Liver (tissue), 8 donors: ENCODE measurements at regions not wholly inside any gene's neighbourhood (a gene's known extent, or its start where the extent isn't known, plus 50 kb on each side); places are given as distances from the start of the nearest gene placed in this dataset.

Experiments
- DNase-seq: peaks from one replicate; pipeline ENCODE4 v3.0.0-alpha.2; 2017; ENCODE audit warnings: low spot score
- H3K27ac ChIP-seq, 2 donors: one replicate each; pipeline ENCODE4 v1.7.0; 2013; ENCODE audit warnings: inconsistent platforms in 2 of 2, low read length in 2 of 2, control low read depth in 1 of 2, low read depth in 1 of 2, mild to moderate bottlenecking in 1 of 2
- H3K27me3 ChIP-seq, 4 donors: one replicate each; pipeline versions ENCODE4 v1.6.1 to v1.7.0; 2013; ENCODE audit warnings: low read length in 3 of 4, inconsistent platforms in 1 of 4, mild to moderate bottlenecking in 1 of 4, moderate library complexity in 1 of 4; ENCODE audit not compliant: control insufficient read depth in 4 of 4, insufficient read depth in 4 of 4
- H3K36me3 ChIP-seq, 4 donors: one replicate each; pipeline versions ENCODE4 v1.6.1 to v1.7.0; 2013; ENCODE audit warnings: low read length in 3 of 4, mild to moderate bottlenecking in 3 of 4, low read depth in 1 of 4, moderate library complexity in 1 of 4; ENCODE audit not compliant: control insufficient read depth in 4 of 4, insufficient read depth in 3 of 4
- H3K4me1 ChIP-seq, 4 donors: one replicate each; pipeline versions ENCODE4 v1.6.1 to v1.7.0; 2013; ENCODE audit warnings: low read length in 3 of 4, mild to moderate bottlenecking in 3 of 4, moderate library complexity in 1 of 4; ENCODE audit not compliant: control insufficient read depth in 4 of 4, insufficient read depth in 4 of 4
- H3K4me3 ChIP-seq, 3 donors: one replicate each; pipeline versions ENCODE4 v1.6.1 to v1.7.0; 2013; ENCODE audit warnings: low read length in 3 of 3, control low read depth in 1 of 3, low read depth in 1 of 3, mild to moderate bottlenecking in 1 of 3
- H3K9ac ChIP-seq, 2 donors: one replicate each; pipeline ENCODE4 v1.7.0; 2013; ENCODE audit warnings: low read length in 2 of 2, mild to moderate bottlenecking in 2 of 2, moderate library complexity in 2 of 2, control low read depth in 1 of 2, low read depth in 1 of 2
- H3K9me3 ChIP-seq, 4 donors: one replicate each; pipeline versions ENCODE4 v1.6.1 to v1.7.0; 2013; ENCODE audit warnings: low read length in 3 of 4; ENCODE audit not compliant: control insufficient read depth in 4 of 4
- EGR1 ChIP-seq, 2 donors: IDR thresholded peaks; 2 replicates each; pipeline ENCODE4 v1.6.1; 2016 to 2018; ENCODE audit warnings: antibody characterized with exemption in 2 of 2, low read depth in 2 of 2
- FOXA1 ChIP-seq: IDR thresholded peaks from 2 replicates; pipeline ENCODE4 v1.6.1; 2016; ENCODE audit warnings: antibody characterized with exemption
- FOXA2 ChIP-seq: IDR thresholded peaks from 2 replicates; pipeline ENCODE4 v1.6.1; 2016; ENCODE audit warnings: antibody characterized with exemption
- GABPA ChIP-seq, 2 donors: IDR thresholded peaks in 1 of 2; conservative IDR thresholded peaks in 1 of 2; 2 replicates each; pipeline ENCODE4 v1.6.1; 2016; ENCODE audit warnings: antibody characterized with exemption in 2 of 2, mild to moderate bottlenecking in 1 of 2, moderate library complexity in 1 of 2
- HNF4A ChIP-seq, 2 donors: conservative IDR thresholded peaks; 2 replicates each; pipeline ENCODE4 v1.6.1; 2016; ENCODE audit warnings: antibody characterized with exemption in 2 of 2, mild to moderate bottlenecking in 2 of 2
- HNF4G ChIP-seq: IDR thresholded peaks from 2 replicates; pipeline ENCODE4 v1.6.1; 2016; ENCODE audit warnings: antibody characterized with exemption
- JUND ChIP-seq, 2 donors: IDR thresholded peaks; 2 replicates each; pipeline ENCODE4 v1.6.1; 2016; ENCODE audit warnings: antibody characterized with exemption in 2 of 2
- NR2F2 ChIP-seq: IDR thresholded peaks from 2 replicates; pipeline ENCODE4 v1.6.1; 2016; ENCODE audit warnings: antibody characterized with exemption
- RAD21 ChIP-seq, 2 donors: IDR thresholded peaks; 2 replicates each; pipeline ENCODE4 v1.6.1; 2016; ENCODE audit warnings: antibody characterized with exemption in 2 of 2, mild to moderate bottlenecking in 2 of 2
- RXRA ChIP-seq, 2 donors: IDR thresholded peaks; 2 replicates each; pipeline ENCODE4 v1.6.1; 2017 to 2018; ENCODE audit warnings: antibody characterized with exemption in 2 of 2, mild to moderate bottlenecking in 1 of 2
- SP1 ChIP-seq: IDR thresholded peaks from 2 replicates; pipeline ENCODE4 v1.6.1; 2018; ENCODE audit warnings: antibody characterized with exemption, mild to moderate bottlenecking
- TAF1 ChIP-seq: conservative IDR thresholded peaks from 2 replicates; pipeline ENCODE4 v1.6.1; 2016; ENCODE audit warnings: antibody characterized with exemption, mild to moderate bottlenecking
- YY1 ChIP-seq: IDR thresholded peaks from 2 replicates; pipeline ENCODE4 v1.6.1; 2016; ENCODE audit warnings: antibody characterized with exemption, mild to moderate bottlenecking
- WGBS: extraction: QIAGEN DNeasy Blood & Tissue Kit; methylation state at CpG from one replicate; pipeline ENCODE4 v1.1.7; 2013; 5-methylcytosine and 5-hydroxymethylcytosine counted together
- TF ChIP-seq, protein P1 (sequence below): IDR thresholded peaks from 2 replicates; pipeline ENCODE4 v1.6.1; 2016; ENCODE audit warnings: antibody characterized with exemption, mild to moderate bottlenecking
- TF ChIP-seq, protein P2 (sequence below): IDR thresholded peaks from 2 replicates; pipeline ENCODE4 v1.6.1; 2016; ENCODE audit warnings: antibody characterized with exemption
- TF ChIP-seq, protein P3 (sequence below): IDR thresholded peaks from 2 replicates; pipeline ENCODE4 v1.6.1; 2016; ENCODE audit warnings: antibody characterized with exemption
- TF ChIP-seq, protein P4 (sequence below): IDR thresholded peaks from 2 replicates; pipeline ENCODE4 v1.6.1; 2016; ENCODE audit warnings: antibody characterized with exemption
- TF ChIP-seq, protein P5 (sequence below): fragments of 150-350 bp; IDR thresholded peaks from 2 replicates; pipeline ENCODE4 v1.5.1; 2017; ENCODE audit warnings: improper control_type of control experiment, low read depth, low read length; ENCODE audit not compliant: missing input control
- donor health status: healthy.
- donor health status: healthy.
- donor health status: healthy.
- donor health status: healthy.
- donor health status: healthy.

DNA sequence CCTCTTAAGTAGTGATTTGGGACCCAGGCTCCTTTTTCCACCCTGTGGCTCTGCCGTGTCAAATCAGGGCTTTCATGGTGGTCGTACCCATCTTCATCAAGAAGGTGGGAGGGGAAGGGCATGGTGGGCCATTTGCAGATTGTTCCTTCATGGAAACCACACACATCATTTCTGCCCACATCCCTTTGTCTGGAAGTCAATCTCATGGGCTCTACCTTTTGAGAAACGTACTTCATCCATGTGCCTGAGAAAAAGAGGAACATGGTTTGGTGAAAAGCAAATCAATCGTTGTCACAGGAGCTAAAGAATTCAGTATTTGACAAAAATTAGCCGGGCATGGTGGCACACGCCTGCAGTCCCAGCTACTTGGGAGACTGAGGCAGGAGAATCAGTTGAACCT is 233.4 kb downstream of the FOXO1 start:
- H3K4me1 ChIP-seq = peaks cover 0 to 3% (median under 1%) of the 10 kb centered on the region in 4 donors
- WGBS = 79% methylated on average over 6 of the region's 6 CpGs
- TF ChIP-seq RAD21 (IDR thresholded peaks at IDR 0.05) (no peak), TAF1 (no peak), HNF4A (conservative IDR thresholded peaks at IDR 0.05) (no peak), YY1 (no peak), EGR1 (IDR thresholded peaks at IDR 0.05; ENCODE audit: low read depth in 2 of 2) (no peak), JUND (IDR thresholded peaks at IDR 0.05) (no peak), FOXA1 (no peak), HNF4G (no peak), NR2F2 (no peak), SP1 (no peak), FOXA2 (no peak), RXRA (IDR thresholded peaks at IDR 0.05) (no peak), GABPA (IDR thresholded peaks at IDR 0.05 in 1 of 2, conservative IDR thresholded peaks at IDR 0.05 in 1 of 2) (no peak)
- TF ChIP-seq, protein P1, sequence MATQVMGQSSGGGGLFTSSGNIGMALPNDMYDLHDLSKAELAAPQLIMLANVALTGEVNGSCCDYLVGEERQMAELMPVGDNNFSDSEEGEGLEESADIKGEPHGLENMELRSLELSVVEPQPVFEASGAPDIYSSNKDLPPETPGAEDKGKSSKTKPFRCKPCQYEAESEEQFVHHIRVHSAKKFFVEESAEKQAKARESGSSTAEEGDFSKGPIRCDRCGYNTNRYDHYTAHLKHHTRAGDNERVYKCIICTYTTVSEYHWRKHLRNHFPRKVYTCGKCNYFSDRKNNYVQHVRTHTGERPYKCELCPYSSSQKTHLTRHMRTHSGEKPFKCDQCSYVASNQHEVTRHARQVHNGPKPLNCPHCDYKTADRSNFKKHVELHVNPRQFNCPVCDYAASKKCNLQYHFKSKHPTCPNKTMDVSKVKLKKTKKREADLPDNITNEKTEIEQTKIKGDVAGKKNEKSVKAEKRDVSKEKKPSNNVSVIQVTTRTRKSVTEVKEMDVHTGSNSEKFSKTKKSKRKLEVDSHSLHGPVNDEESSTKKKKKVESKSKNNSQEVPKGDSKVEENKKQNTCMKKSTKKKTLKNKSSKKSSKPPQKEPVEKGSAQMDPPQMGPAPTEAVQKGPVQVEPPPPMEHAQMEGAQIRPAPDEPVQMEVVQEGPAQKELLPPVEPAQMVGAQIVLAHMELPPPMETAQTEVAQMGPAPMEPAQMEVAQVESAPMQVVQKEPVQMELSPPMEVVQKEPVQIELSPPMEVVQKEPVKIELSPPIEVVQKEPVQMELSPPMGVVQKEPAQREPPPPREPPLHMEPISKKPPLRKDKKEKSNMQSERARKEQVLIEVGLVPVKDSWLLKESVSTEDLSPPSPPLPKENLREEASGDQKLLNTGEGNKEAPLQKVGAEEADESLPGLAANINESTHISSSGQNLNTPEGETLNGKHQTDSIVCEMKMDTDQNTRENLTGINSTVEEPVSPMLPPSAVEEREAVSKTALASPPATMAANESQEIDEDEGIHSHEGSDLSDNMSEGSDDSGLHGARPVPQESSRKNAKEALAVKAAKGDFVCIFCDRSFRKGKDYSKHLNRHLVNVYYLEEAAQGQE = no peak
- TF ChIP-seq, protein P2, sequence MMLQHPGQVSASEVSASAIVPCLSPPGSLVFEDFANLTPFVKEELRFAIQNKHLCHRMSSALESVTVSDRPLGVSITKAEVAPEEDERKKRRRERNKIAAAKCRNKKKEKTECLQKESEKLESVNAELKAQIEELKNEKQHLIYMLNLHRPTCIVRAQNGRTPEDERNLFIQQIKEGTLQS = no peak
- TF ChIP-seq, protein P3, sequence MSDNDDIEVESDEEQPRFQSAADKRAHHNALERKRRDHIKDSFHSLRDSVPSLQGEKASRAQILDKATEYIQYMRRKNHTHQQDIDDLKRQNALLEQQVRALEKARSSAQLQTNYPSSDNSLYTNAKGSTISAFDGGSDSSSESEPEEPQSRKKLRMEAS = no peak
- TF ChIP-seq, protein P4, sequence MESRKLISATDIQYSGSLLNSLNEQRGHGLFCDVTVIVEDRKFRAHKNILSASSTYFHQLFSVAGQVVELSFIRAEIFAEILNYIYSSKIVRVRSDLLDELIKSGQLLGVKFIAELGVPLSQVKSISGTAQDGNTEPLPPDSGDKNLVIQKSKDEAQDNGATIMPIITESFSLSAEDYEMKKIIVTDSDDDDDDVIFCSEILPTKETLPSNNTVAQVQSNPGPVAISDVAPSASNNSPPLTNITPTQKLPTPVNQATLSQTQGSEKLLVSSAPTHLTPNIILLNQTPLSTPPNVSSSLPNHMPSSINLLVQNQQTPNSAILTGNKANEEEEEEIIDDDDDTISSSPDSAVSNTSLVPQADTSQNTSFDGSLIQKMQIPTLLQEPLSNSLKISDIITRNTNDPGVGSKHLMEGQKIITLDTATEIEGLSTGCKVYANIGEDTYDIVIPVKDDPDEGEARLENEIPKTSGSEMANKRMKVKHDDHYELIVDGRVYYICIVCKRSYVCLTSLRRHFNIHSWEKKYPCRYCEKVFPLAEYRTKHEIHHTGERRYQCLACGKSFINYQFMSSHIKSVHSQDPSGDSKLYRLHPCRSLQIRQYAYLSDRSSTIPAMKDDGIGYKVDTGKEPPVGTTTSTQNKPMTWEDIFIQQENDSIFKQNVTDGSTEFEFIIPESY = no peak
- TF ChIP-seq, protein P5, sequence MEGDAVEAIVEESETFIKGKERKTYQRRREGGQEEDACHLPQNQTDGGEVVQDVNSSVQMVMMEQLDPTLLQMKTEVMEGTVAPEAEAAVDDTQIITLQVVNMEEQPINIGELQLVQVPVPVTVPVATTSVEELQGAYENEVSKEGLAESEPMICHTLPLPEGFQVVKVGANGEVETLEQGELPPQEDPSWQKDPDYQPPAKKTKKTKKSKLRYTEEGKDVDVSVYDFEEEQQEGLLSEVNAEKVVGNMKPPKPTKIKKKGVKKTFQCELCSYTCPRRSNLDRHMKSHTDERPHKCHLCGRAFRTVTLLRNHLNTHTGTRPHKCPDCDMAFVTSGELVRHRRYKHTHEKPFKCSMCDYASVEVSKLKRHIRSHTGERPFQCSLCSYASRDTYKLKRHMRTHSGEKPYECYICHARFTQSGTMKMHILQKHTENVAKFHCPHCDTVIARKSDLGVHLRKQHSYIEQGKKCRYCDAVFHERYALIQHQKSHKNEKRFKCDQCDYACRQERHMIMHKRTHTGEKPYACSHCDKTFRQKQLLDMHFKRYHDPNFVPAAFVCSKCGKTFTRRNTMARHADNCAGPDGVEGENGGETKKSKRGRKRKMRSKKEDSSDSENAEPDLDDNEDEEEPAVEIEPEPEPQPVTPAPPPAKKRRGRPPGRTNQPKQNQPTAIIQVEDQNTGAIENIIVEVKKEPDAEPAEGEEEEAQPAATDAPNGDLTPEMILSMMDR = no peak
- no peak overlapping the region for H3K4me3 ChIP-seq
- H3K27me3 ChIP-seq = no peaks in the 10 kb centered on the region
- no peak overlapping the region for H3K27ac ChIP-seq
- no peak overlapping the region for H3K9ac ChIP-seq
- no peaks in the 10 kb centered on the region for H3K9me3 ChIP-seq
- DNase-seq = no peak
- H3K36me3 ChIP-seq = no peaks in the 10 kb centered on the region
